ENCODE measurements at regions not wholly inside any gene's neighbourhood (a gene's known extent, or its start where the extent isn't known, plus 50 kb on each side); places are given as distances from the start of the nearest gene placed in this dataset.
"Not testable (repeated sequence)": the region's sequence is repeated elsewhere in the genome, so short reads cannot be mapped to it uniquely, and the experiment has no call there.

GRCh38 chr11:100578831-100579311, 108.2 kb upstream of the ARHGAP42 start:
- peak; percentile 45 for DNase-seq (ENCODE audit: low read depth)

DNA sequence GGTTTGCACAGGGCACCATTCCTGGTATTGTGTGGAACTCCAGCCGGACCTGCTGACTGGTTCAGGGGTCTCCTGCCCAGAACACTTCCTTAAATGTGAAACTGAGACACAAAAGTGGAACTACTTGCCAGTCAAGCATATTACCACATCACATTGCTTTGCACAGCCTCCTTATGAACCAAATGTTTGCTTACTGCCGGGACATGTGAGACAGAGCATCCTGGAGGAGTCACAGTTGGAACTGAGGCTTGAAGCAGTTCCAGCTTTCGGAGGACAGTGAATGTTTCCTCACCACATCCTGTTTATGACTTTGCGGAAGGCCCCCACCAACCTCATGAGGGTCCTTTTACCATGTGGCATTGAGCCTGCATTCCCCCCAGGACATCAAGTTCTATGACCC, 105.8 kb upstream of the ARHGAP42 start:
- peak; percentile 46 for DNase-seq (ENCODE audit: low read depth)

- DNase-seq (ENCODE audit: low read depth), result no peak
Observed at GRCh38 chr11:100584201-100584985, 102.7 kb upstream of the ARHGAP42 start.

- DNase-seq (ENCODE audit: low read depth), result no peak
Observed at GRCh38 chr11:100585728-100586127, 101.4 kb upstream of the ARHGAP42 start.

- no peak for DNase-seq (ENCODE audit: low read depth)
Observed at GRCh38 chr11:100586361-100587101, 100.6 kb upstream of the ARHGAP42 start.

GRCh38 chr11:100592619-100593260, 94.3 kb upstream of the ARHGAP42 start:
- DNase-seq (ENCODE audit: low read depth), result no peak

GRCh38 chr11:100593291-100593690, 93.8 kb upstream of the ARHGAP42 start:
- DNase-seq (ENCODE audit: low read depth), result no peak

DNA sequence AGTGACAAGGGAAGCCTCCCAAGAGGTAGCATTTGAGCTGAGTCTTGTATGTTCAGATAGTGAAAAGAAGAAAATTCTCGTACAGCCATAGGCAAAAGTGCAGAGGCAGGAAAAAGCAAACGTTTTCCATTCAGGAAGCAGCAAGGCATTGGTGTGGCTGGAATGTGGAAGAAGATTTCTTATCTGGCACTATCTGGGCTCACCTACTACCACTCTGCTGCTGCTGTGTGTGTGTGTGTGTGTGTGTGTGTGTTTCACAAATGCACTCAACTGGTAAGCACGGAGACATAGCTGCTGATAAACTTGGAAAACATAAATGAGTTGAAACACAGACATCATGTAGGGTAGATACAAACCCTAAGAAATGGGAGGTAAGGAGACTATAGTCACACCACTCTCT, 92.8 kb upstream of the ARHGAP42 start:
- DNase-seq (ENCODE audit: low read depth), result no peak

- DNase-seq (ENCODE audit: low read depth), result no peak
Observed at GRCh38 chr11:100600941-100601340, 86.1 kb upstream of the ARHGAP42 start.

DNA sequence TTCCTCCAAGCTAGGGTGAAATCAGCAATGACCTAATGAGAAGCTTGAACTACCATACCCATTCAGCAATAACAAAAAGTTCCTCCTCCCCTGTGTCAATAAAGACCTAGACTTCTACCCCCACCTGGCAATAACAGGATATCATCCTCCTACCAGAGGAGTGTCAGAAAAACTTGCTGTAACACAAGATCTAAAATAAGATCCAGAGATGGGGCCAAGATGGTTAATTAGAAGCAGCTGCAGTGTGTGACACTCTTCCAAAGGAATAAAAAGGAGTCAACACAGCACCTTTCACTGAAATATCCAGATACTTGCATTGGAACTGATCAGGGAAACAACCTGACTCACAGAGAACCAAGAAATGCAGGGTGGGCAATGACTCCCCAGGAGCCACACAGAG, 84.4 kb upstream of the ARHGAP42 start:
- no peak for DNase-seq (ENCODE audit: low read depth)

GRCh38 chr11:100607761-100608160, 79.3 kb upstream of the ARHGAP42 start:
- DNase-seq (ENCODE audit: low read depth), result not testable (repeated sequence)

GRCh38 chr11:100612766-100613165, 74.3 kb upstream of the ARHGAP42 start:
- no peak for DNase-seq (ENCODE audit: low read depth)

DNA sequence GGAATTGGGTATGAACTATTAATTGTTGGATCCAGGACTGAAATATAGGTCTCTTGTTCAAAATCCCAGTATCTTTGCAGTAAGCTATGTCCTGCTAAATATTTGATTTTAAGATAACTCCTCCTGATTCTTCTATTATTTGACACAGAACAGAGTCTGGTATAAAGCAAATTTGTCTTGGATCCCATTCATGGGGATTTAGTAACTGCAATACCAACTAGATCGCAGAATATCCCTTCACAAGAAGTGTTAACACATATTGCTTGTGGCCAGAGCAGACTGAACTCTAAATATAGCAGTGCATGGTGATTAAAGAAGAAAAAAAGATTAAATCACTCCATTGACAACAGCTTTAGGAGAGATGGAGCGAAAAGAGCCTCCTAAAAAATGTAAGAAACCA, 68.2 kb upstream of the ARHGAP42 start:
- no peak for DNase-seq (ENCODE audit: low read depth)

DNA sequence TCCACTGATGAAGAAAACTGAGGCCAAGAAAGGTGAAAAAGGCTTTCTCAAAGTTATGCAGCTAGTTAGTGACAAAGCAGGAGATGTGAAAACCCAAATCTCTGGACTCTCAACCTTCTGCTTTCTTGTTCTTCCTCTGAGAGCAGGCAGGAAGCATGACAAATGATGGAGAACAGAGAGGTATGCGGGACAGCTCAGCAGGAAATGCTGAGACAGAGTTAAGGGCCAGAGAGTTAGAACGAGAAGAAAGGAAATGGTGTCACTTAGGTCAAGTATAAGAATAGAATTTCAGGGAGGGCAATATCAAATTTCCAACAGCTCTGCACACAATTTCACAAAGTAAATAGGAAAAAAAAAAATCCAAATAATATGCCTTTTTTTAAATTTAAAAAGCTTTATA, 67.6 kb upstream of the ARHGAP42 start:
- DNase-seq (ENCODE audit: low read depth), result peak; percentile 85

DNA sequence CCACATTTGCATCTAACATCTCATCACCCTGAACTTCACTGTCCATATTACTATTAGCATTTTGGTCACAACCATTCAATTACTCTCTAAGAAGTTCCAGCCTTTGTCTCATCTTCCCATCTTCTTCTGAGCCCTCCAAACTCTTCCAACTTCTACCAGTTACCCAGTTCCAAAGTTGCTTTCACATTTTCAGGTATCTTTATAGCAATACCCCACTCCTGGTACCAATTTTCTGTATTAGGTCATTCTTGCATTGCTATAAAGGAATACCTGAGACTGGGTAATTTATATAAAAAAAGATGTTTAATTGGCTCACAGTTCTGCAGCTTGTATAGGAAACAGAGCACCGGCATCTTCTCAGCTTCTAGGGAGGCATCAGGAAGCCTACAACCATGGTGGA, 64.7 kb upstream of the ARHGAP42 start:
- DNase-seq (ENCODE audit: low read depth), result no peak

- peak; percentile 61 for DNase-seq (ENCODE audit: low read depth)
Observed at GRCh38 chr11:100624346-100624745, 62.7 kb upstream of the ARHGAP42 start.

- DNase-seq (ENCODE audit: low read depth), result peak; percentile 38
Observed at GRCh38 chr11:100625041-100625440, 62.0 kb upstream of the ARHGAP42 start.

- DNase-seq (ENCODE audit: low read depth), result peak; percentile 56
Observed at GRCh38 chr11:100629671-100630070, 57.4 kb upstream of the ARHGAP42 start.

DNA sequence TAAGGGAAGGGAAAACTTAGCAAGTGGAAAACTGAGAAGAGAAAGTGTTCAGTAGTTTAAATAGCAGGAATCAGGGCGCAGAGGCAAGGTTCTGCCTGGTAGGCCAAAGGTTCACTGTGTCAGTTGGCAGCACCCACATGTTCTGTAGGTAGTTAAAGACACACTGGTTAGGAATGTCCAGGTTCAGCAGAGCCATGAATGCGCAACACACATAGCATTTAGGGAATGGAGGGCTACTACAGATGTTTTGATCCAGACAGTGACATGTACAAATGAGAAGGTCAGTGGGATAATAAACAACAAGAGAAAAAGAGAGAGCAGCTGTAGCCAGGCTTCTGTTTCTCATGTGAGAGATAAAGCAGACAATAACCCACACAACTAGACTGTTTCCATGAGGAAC, 56.2 kb upstream of the ARHGAP42 start:
- DNase-seq (ENCODE audit: low read depth), result no peak

DNA sequence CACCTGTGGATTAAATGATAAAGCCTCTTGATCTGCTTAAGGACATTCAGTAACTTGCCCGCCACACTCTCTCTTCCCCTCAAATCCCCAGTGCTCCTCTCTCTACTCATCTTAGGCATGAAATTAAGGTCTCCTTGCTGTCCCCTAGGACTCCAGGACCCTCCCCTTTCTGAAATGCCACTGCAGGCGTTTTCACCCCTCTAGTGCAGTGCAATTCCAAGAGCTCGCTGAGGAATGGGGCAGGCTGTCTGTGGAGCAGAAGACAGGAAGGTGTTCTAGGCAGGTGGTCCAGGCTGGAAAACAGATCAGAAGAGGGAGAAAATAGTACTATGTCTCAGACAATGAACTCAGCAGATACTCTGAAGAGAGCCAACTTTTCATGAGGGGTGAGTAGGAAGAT, 55.8 kb upstream of the ARHGAP42 start:
- no peak for DNase-seq (ENCODE audit: low read depth)

- DNase-seq (ENCODE audit: low read depth), result no peak
Observed at GRCh38 chr11:100632941-100633452, 54.1 kb upstream of the ARHGAP42 start.

- DNase-seq (ENCODE audit: low read depth), result no peak
Observed at GRCh38 chr11:100635194-100635593, 51.9 kb upstream of the ARHGAP42 start.

All from HT1080 (cell line).